OCI-LY7 (cell line): ENCODE measurements at regions not wholly inside any gene's neighbourhood (a gene's known extent, or its start where the extent isn't known, plus 50 kb on each side); places are given as distances from the start of the nearest gene placed in this dataset.

Source experiments
- EZH2phosphoT487 ChIP-seq: fragments of 200-600 bp; sonication (generic); IDR thresholded peaks from 2 replicates; pipeline ENCODE4 v1.6.1; 2018; ENCODE audit warnings: low read depth, borderline replicate concordance, mild to moderate bottlenecking, mixed run types, antibody characterized with exemption, low read length, moderate library complexity, mixed read lengths
- TF ChIP-seq, protein P1 (sequence below): fragments of 200-600 bp; sonication (generic); conservative IDR thresholded peaks from 2 replicates; pipeline ENCODE4 v1.5.1; 2014; ENCODE audit warnings: mild to moderate bottlenecking, antibody characterized with exemption, low read length, moderate library complexity, mixed read lengths

DNA sequence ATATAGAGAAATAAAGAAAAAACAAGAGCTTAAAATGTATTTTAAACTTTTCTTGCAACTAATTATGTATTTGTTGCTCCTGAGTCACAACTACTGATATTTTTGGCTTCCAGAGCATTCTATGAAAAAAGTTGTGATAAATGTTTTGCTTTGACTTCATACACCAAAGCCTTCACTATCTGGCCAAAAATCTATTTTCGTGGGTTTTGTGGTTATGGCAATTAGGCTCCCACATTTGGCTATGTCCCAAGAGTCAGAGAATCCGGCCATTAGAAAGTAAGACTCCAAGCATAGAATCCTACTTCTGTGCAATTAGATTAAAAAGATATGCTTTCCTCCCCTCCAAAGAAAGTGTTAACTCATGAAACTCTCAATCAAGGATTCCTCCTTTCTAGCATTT, 1456.1 kb upstream of the ACVR2A start:
- TF ChIP-seq, protein P1, sequence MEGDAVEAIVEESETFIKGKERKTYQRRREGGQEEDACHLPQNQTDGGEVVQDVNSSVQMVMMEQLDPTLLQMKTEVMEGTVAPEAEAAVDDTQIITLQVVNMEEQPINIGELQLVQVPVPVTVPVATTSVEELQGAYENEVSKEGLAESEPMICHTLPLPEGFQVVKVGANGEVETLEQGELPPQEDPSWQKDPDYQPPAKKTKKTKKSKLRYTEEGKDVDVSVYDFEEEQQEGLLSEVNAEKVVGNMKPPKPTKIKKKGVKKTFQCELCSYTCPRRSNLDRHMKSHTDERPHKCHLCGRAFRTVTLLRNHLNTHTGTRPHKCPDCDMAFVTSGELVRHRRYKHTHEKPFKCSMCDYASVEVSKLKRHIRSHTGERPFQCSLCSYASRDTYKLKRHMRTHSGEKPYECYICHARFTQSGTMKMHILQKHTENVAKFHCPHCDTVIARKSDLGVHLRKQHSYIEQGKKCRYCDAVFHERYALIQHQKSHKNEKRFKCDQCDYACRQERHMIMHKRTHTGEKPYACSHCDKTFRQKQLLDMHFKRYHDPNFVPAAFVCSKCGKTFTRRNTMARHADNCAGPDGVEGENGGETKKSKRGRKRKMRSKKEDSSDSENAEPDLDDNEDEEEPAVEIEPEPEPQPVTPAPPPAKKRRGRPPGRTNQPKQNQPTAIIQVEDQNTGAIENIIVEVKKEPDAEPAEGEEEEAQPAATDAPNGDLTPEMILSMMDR, result no peak
- TF ChIP-seq EZH2phosphoT487, result no peak
